CD4-positive, alpha-beta T cell (primary cell): ENCODE measurements at regions not wholly inside any gene's neighbourhood (a gene's known extent, or its start where the extent isn't known, plus 50 kb on each side); places are given as distances from the start of the nearest gene placed in this dataset.

Experiments
- ATAC-seq: fragments of 200-7000 bp; cut with Tn5 transposase; one replicate; pipeline ENCODE4 v1.10.0; 2022; ENCODE audit warnings: mild to moderate bottlenecking; ENCODE audit not compliant: poor library complexity
- CTCF ChIA-PET: fragments of 350-600 bp; sonication (Branson Sonifier 250); formaldehyde crosslinking; loops from one replicate; lab custom pipeline; 2021; ENCODE audit warnings: antibody characterized with exemption, inconsistent platforms; lab: Charles Lee
- POLR2A ChIA-PET: fragments of 350-600 bp; sonication (Branson Sonifier 250); formaldehyde crosslinking; loops from one replicate; lab custom pipeline; 2021; ENCODE audit warnings: antibody characterized with exemption, inconsistent platforms; lab: Charles Lee
- DNase-seq, 14 experiments: peaks; one replicate each; pipeline ENCODE4 v3.0.0-alpha.2; 2013 to 2020; ENCODE audit warnings: mixed read lengths in 2 of 14
- H3K27ac ChIP-seq, 2 donors: one replicate each; pipeline versions ENCODE4 v1.5.1 to v1.7.0; 2013; ENCODE audit warnings: low read length in 2 of 2, low read depth in 1 of 2, mild to moderate bottlenecking in 1 of 2
- H3K27me3 ChIP-seq, 2 experiments: 1 replicate in 1 of 2; 2 replicates in 1 of 2; pipeline versions ENCODE4 v1.6.1 to v1.7.0; 2013; ENCODE audit warnings: low read length in 2 of 2, control low read depth in 1 of 2, mild to moderate bottlenecking in 1 of 2, moderate library complexity in 1 of 2; ENCODE audit not compliant: insufficient read depth in 2 of 2, control insufficient read depth in 1 of 2
- H3K36me3 ChIP-seq: one replicate; pipeline ENCODE4 v1.6.1; 2013; ENCODE audit warnings: low read length, control low read depth; ENCODE audit not compliant: insufficient read depth
- H3K4me1 ChIP-seq: one replicate; pipeline ENCODE4 v1.6.1; 2013; ENCODE audit warnings: low read length, control low read depth; ENCODE audit not compliant: insufficient read depth
- H3K4me3 ChIP-seq: one replicate; pipeline ENCODE4 v1.5.1; 2013; ENCODE audit warnings: mild to moderate bottlenecking, low read length, moderate library complexity
- H3K9me3 ChIP-seq, 2 experiments: 1 replicate in 1 of 2; 2 replicates in 1 of 2; pipeline versions ENCODE4 v1.6.1 to v1.7.0; 2013; ENCODE audit warnings: low read length in 2 of 2, mild to moderate bottlenecking in 2 of 2, control low read depth in 1 of 2, moderate library complexity in 1 of 2; ENCODE audit not compliant: control insufficient read depth in 1 of 2, insufficient read depth in 1 of 2
- H3K27ac Mint-ChIP-seq: one replicate; pipeline ENCODE4 v1.8.0; 2020; ENCODE audit warnings: mixed read lengths
- H3K27me3 Mint-ChIP-seq: one replicate; pipeline ENCODE4 v1.8.0; 2021; ENCODE audit warnings: mixed read lengths
- H3K36me3 Mint-ChIP-seq: one replicate; pipeline ENCODE4 v1.8.0; 2021; ENCODE audit warnings: low read depth, mixed read lengths
- H3K4me1 Mint-ChIP-seq: one replicate; pipeline ENCODE4 v1.8.0; 2021; ENCODE audit warnings: low read depth, mixed read lengths
- H3K4me3 Mint-ChIP-seq: one replicate; pipeline ENCODE4 v1.8.0; 2020; ENCODE audit warnings: mild to moderate bottlenecking, mixed read lengths
- H3K9me3 Mint-ChIP-seq: one replicate; pipeline ENCODE4 v1.8.0; 2020; ENCODE audit warnings: mixed read lengths
- CTCF ChIP-seq: fragments of 200-600 bp; IDR thresholded peaks from one replicate; pipeline ENCODE4 v1.8.0; 2022; ENCODE audit warnings: antibody characterized with exemption, mild to moderate bottlenecking
- intact Hi-C, 2 experiments: fragments of 100-400 bp; cut with DNase I in 1 of 2; cut with micrococcal nuclease in 1 of 2; formaldehyde crosslinking; loops; one replicate each; pipeline versions ENCODE4 v1.15.1 to v1.9.0; 2023 to 2025; cut with DNase I, micrococcal nuclease

- Histone ChIP-seq H3K27ac (no peak overlapping the region), H3K27me3 (no peaks in the 10 kb centered on the region), H3K4me1 (peaks cover 67% of the 10 kb centered on the region), H3K4me3 (no peak overlapping the region), H3K9me3 (no peaks in the 10 kb centered on the region), H3K36me3 (no peaks in the 10 kb centered on the region)
- no peaks in the 10 kb centered on the region for H3K9me3 Mint-ChIP-seq
- H3K27me3 Mint-ChIP-seq = no peaks in the 10 kb centered on the region
- no peak for TF ChIP-seq CTCF
- DNase-seq (no peak), ATAC-seq (no peak)
- no peaks in the 10 kb centered on the region for H3K36me3 Mint-ChIP-seq
- peaks cover 74% of the 10 kb centered on the region for H3K4me1 Mint-ChIP-seq
- no peak overlapping the region for H3K4me3 Mint-ChIP-seq
- peak overlapping the region; percentile 90 for H3K27ac Mint-ChIP-seq
- intact Hi-C loops = loop anchor here in 1 of 2 experiments (2.0 kb wide), 1 partner anchor 21 kb away; no protein-coding TSS in a partner anchor
- POLR2A ChIA-PET = interaction anchor here (1.2 to 4.2 kb wide), 2 partner anchors 12 to 25 kb away, joined by 6 to 20 read pairs; no protein-coding TSS in a partner anchor
- CTCF ChIA-PET = no interaction called here
Observed at GRCh38 chr15:99445272-99445850, 120.4 kb upstream of the MEF2A start.

GRCh38 chr15:99446565-99447496, 119.0 kb upstream of the MEF2A start:
- peaks cover 79% of the 10 kb centered on the region for H3K4me1 ChIP-seq
- H3K27ac Mint-ChIP-seq = no peak overlapping the region
- H3K4me3 ChIP-seq = no peak overlapping the region
- intact Hi-C loops = no loop called here
- no peaks in the 10 kb centered on the region for H3K36me3 ChIP-seq
- no peaks in the 10 kb centered on the region for H3K27me3 ChIP-seq
- POLR2A ChIA-PET = interaction anchor here (0.6 kb wide), 1 partner anchor 33 kb away, joined by 3 read pairs; no protein-coding TSS in a partner anchor
- no peaks in the 10 kb centered on the region for H3K27me3 Mint-ChIP-seq
- no peak for TF ChIP-seq CTCF
- H3K9me3 Mint-ChIP-seq = no peaks in the 10 kb centered on the region
- no peak overlapping the region for H3K27ac ChIP-seq
- CTCF ChIA-PET = no interaction called here
- H3K4me3 Mint-ChIP-seq = no peak overlapping the region
- DNase-seq = no peak
- no peaks in the 10 kb centered on the region for H3K9me3 ChIP-seq
- ATAC-seq = no peak
- no peaks in the 10 kb centered on the region for H3K36me3 Mint-ChIP-seq
- H3K4me1 Mint-ChIP-seq = peaks cover 74% of the 10 kb centered on the region

DNA sequence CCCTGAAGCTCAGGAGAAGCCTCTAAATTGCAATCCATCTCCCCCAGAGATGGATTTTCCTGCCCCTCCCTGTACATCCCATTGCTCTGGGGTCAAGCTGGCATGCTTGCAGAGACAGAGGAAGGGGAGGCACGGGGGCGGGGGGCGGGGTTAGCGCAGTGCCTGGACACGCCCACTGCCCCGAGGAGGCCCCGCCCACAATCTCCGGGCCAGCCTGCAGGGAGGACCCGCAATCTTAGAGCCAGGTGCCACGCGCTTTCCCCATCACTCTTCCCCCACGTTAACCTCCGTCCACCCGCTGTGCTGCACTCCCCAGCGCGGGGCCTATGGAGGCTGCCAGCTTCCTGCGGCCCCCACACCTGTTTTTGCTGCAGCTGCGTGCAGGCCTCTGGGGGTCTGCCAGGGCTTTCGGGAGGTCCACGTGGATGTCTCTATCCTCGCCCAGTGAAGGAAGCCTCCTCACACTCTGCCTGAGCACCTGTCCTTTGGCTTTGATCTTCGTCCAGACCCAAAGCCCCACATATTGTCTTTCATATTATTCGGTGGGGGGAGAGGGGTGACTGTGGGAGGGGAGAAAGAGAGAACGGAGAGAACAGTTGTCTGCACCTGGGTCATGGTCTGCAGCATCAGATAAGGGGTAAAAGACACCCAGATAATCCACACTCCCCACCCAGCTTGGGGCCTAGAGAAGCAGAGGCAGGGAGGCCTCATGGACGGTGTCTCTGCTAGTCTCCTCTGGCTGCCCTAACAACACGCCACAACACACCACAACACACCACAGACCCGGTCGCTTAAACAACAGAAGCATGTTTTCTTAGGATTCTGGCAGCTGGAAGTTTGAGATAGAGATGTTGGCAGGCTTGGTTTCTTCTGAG, 118.0 kb upstream of the MEF2A start:
- Histone ChIP-seq H3K9me3 (no peaks in the 10 kb centered on the region), H3K36me3 (no peaks in the 10 kb centered on the region), H3K27ac (no peak overlapping the region), H3K27me3 (no peaks in the 10 kb centered on the region), H3K4me3 (no peak overlapping the region), H3K4me1 (peaks cover 80% of the 10 kb centered on the region)
- H3K27ac Mint-ChIP-seq = peak overlapping the region; percentile 61
- no peaks in the 10 kb centered on the region for H3K36me3 Mint-ChIP-seq
- no peaks in the 10 kb centered on the region for H3K9me3 Mint-ChIP-seq
- ChIA-PET POLR2A (no interaction called here), CTCF (no interaction called here)
- intact Hi-C loops = no loop called here
- peaks cover 67% of the 10 kb centered on the region for H3K4me1 Mint-ChIP-seq
- H3K4me3 Mint-ChIP-seq = peak overlapping the region; percentile 34
- DNase-seq (peak in 1 of 14 experiments; percentile 29), ATAC-seq (no peak)
- no peaks in the 10 kb centered on the region for H3K27me3 Mint-ChIP-seq
- TF ChIP-seq CTCF = no peak
